Skeletal muscle cell (primary cell): ENCODE measurements at regions not wholly inside any gene's neighbourhood (a gene's known extent, or its start where the extent isn't known, plus 50 kb on each side); places are given as distances from the start of the nearest gene placed in this dataset.

ENCODE experiments used
- DNase-seq: peaks from one replicate; pipeline ENCODE4 v3.0.0-alpha.2; 2010; ENCODE audit warnings: low read depth
- H3K4me3 ChIP-seq: 2 replicates; pipeline ENCODE4 v1.5.1; 2011; ENCODE audit warnings: low read depth, mild to moderate bottlenecking, control low read depth, low read length, moderate library complexity

GRCh38 chr15:35649575-35649974 is 103.6 kb upstream of the DPH6 start:
- no peak overlapping the region for H3K4me3 ChIP-seq
- DNase-seq = no peak

- no peak for DNase-seq
- no peak overlapping the region for H3K4me3 ChIP-seq
Measured at GRCh38 chr15:35654332-35654731, 108.4 kb upstream of the DPH6 start.

GRCh38 chr15:35657679-35658311 is 111.8 kb upstream of the DPH6 start:
- peak; percentile 32 for DNase-seq
- H3K4me3 ChIP-seq = no peak overlapping the region

DNA sequence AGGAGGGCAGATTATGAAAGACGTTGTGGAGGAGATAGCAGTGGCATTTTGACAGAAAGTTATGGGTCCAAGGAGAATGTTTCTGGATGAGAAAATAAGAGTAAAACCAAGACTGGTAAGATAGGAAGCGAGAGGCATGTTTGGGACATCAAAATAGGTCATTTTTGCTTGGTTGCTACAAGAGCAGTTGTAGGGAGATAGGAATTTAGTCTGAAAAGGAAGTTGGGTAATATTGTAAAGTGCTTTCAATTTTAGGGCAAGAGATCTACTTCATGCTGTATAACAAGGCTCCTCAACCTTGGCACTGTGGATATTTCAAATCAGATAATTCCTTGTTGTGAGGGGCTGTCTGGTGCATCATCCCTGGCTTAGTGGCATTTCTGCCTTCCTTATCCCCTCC is 118.0 kb upstream of the DPH6 start:
- no peak for DNase-seq
- no peak overlapping the region for H3K4me3 ChIP-seq

DNA sequence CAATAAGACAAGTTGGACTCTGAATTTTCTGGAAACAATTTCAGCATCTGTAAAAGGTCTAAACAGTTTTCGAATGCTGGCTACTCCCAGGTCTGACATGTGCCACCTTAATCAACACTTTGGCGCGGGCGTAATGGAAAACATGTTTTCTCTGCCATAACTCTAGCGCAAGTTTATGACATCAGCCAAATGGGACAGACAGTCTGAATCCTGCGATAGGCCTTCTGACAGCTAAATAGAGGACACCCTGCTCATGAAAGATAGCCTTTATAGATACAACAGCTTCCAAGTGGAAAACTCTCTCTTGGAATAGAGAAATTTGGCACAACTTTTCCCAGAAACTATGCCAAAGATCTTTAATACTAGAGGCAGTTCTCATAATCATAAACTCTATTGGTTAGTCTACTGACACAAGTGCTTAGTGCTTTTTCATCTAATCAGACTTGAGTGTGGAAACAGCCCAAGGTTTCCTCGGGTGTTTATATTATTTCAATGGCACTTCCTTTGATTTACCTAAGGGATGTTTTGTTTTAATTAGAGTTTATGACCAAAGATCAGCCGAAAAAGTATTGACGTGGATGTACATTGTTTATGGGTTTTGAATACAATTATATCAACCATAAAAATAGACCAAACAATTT is 120.1 kb upstream of the DPH6 start:
- no peak overlapping the region for H3K4me3 ChIP-seq
- no peak for DNase-seq

- DNase-seq = no peak
- no peak overlapping the region for H3K4me3 ChIP-seq
Measured at GRCh38 chr15:35667908-35668307, 121.9 kb upstream of the DPH6 start.

DNA sequence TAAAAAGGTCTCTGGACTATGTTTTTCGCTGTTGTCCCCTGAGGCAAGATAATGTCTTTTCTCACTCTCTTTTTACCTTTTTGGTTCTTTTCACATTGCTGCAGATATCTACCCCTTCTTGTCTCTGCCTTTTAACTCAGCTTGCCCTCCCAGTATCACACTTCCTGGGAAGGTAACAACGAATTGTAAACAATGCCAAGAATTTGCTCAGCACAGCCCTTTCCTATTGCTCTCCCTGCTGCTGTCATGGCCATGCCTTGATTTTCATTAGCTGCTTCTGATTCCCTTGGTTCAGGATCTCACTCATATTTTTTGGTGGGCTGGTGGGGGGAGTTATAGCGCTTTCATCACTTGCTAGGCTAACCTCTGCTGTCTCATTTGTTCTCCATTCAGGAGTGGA is 123.1 kb upstream of the DPH6 start:
- no peak overlapping the region for H3K4me3 ChIP-seq
- no peak for DNase-seq

DNA sequence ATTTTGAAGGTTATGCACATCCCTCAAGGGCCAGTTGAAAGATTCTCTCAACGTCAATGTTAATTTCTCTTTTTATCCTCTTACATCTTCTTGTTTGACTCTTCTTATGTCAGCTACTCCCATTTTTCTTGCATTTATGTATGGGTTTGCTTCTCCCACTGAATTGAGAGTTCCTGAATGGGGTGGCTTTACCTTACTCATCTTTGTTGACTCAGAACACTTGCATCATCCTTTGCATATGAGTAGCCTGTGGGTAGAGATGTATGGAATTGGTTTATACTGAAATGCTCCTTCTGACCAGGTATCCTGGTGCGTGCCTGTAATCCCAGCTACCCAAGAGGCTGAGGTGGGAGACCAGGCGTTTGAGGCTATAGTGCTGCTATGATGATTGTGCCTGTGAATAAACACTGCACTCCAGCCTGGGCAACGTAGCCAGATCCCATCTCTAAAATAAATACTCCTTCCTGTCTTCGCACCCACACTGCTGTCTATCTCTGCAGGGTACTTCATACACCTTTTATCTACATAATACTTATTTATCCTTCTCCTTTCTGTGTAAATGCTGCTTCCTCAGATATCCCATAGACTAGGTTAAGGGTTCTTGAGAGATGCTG is 123.6 kb upstream of the DPH6 start:
- DNase-seq = no peak
- no peak overlapping the region for H3K4me3 ChIP-seq

DNA sequence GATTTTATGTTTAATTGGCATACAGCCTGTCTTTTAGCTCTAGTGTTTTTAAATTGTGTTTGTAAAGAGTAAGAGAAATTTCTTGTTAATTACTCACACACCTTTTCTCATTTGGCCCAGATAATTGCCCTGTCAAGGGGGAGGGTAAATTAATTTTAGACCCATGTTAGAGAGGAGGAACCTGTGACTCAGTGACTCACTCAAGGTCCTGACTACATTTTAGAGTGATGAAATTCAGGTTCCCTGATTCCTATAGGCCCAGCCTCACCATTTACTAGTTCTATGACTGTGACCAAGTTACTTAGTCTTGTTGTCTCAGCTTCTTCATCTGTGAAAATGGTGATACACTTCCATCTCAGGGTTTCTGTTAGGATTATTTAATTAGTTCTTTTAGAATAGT is 125.2 kb upstream of the DPH6 start:
- H3K4me3 ChIP-seq = no peak overlapping the region
- DNase-seq = no peak

DNA sequence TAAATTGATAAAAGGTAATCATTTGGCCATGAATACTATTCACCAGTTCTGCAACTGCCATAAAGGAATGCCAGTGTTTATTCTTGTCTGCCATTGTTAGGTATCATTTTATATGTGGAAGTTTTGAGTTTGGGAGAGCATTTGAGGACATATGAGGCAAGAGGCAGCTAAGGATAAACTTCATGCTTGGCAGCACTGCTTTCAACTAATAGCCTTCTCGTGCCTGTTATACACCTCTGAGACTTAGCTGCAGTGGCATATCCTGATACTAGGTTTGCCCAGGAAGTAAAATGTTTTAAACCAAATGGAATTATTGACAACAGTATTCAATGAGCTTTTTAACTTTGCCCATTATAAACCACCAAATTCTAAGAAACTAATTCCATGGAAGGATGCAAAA is 126.0 kb upstream of the DPH6 start:
- DNase-seq = no peak
- no peak overlapping the region for H3K4me3 ChIP-seq

DNA sequence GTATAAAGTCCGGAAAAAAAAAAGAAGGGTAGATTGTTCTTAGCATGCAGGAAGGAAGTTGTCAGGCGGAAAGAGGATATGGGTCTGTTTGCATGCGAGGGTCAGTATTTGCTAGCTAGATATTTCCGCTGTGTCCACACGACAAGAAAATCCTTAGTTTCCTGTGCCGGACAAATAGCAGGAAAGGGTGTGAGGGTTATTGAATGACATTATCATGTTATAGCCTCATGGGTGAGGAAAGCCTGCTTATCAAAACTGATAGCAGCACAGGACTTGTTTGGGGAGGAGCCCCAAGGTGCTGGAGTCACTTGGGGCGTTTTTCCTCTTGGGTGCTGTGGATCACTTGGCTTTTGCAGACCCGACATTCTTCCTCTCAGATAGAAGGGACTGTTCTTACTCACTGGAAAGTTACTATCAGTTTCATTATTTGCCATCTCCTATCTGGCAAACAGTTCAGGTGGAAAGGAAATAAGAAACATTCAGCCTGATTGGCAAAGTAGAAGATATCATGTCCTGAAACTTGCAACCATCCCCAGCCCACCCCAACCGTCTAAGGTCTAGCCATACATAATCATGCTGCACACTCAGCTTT is 127.2 kb upstream of the DPH6 start:
- H3K4me3 ChIP-seq = no peak overlapping the region
- DNase-seq = no peak

GRCh38 chr15:35674873-35675781 is 129.2 kb upstream of the DPH6 start:
- no peak overlapping the region for H3K4me3 ChIP-seq
- DNase-seq = peak; percentile 69

DNA sequence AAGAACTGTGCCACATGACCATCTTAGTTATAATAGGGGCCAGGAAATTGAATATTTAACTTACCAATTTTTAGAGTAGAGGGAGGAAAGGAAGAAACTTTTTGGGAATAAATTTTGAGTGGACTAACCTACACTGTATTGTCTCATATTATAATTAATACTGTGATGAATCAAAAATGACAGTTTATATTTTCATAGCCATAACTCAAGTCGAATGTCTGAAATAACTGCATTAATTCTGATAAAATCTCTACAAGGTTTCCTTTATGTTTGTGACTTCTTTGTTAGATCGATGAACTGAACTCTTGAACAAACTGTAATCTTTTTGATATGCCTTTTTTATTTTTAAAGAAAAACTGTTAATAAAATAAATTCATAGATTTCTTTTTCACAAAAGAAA is 132.8 kb upstream of the DPH6 start:
- no peak for DNase-seq

DNA sequence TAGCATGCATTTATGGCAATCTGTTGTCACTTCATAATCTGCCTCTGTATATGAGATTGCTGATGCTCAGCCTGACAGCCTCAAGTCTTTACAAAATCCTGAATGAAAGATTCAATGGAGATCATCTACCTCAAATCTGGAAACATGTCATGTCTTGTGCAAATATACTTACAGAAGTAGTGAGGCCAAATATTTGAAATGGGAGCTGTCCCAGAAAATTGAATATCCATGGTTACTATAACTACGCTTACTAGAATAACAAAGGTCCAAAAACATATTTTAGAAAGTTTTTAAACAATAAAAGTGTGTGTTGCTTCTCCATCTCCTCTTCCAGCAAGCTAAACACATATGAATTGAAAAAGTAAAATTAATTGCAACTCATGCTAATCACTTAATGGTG is 133.2 kb upstream of the DPH6 start:
- DNase-seq = no peak
- no peak overlapping the region for H3K4me3 ChIP-seq

More for the DNA sequence above, 132.8 kb upstream of the DPH6 start:
- H3K4me3 ChIP-seq = no peak overlapping the region

- no peak for DNase-seq
- no peak overlapping the region for H3K4me3 ChIP-seq
Measured at GRCh38 chr15:35680951-35681350, 135.0 kb upstream of the DPH6 start.

- DNase-seq = no peak
- no peak overlapping the region for H3K4me3 ChIP-seq
Measured at GRCh38 chr15:35686347-35686746, 140.4 kb upstream of the DPH6 start.

- DNase-seq = no peak
Measured at GRCh38 chr15:35689266-35689665, 143.3 kb upstream of the DPH6 start.

GRCh38 chr15:35690089-35690488 is 144.1 kb upstream of the DPH6 start:
- no peak overlapping the region for H3K4me3 ChIP-seq
- DNase-seq = no peak

More at GRCh38 chr15:35689266-35689665, 143.3 kb upstream of the DPH6 start:
- H3K4me3 ChIP-seq = no peak overlapping the region

DNA sequence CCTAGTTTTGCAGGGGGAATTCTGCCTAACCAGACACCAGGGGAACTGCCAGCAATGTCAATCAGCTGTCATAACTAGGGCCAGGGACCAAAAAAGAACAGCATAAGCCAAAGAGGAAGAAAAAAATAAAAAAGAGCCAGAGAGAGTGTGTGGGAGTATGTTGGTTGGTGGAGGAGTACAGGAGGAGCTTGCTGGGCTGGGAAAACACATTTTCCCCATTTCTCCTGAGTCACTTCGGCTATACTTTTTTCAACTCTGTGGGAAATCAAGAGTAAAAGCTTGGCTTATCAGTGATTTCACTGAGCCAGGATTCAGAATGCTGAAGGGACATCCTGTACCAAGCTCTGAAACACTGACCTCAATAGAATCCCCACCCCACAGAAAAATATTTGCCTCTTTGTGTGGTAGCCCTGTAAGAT is 144.7 kb upstream of the DPH6 start:
- H3K4me3 ChIP-seq = no peak overlapping the region
- DNase-seq = peak; percentile 93
